NCI-H748 treated with DMSO at 0.1 percent for 48 hours (cell line): ENCODE measurements at regions not wholly inside any gene's neighbourhood (a gene's known extent, or its start where the extent isn't known, plus 50 kb on each side); places are given as distances from the start of the nearest gene placed in this dataset.
"Not testable (repeated sequence)": the region's sequence is repeated elsewhere in the genome, so short reads cannot be mapped to it uniquely, and the experiment has no call there.

Experiments
- DNase-seq: peaks from one replicate; lab custom pipeline; 2025; lab: John Stamatoyannopoulos, UW

GRCh38 chr5:13346401-13346800 lies 598.1 kb downstream of the DNAH5 start:
- no peak for DNase-seq

GRCh38 chr5:13339093-13339492 lies 605.4 kb downstream of the DNAH5 start:
- DNase-seq = no peak

GRCh38 chr5:13335026-13335425 lies 609.5 kb downstream of the DNAH5 start:
- not testable (repeated sequence) for DNase-seq

- no peak for DNase-seq
These were observed 612.9 kb downstream of the DNAH5 start for GRCh38 chr5:13331585-13331984.

GRCh38 chr5:13328316-13328715 lies 616.2 kb downstream of the DNAH5 start:
- no peak for DNase-seq

- no peak for DNase-seq
These were observed 618.7 kb downstream of the DNAH5 start for GRCh38 chr5:13325765-13326164.

- no peak for DNase-seq
These were observed 621.7 kb downstream of the DNAH5 start for GRCh38 chr5:13322769-13323168.

GRCh38 chr5:13317654-13318053 lies 626.8 kb downstream of the DNAH5 start:
- no peak for DNase-seq

GRCh38 chr5:13316176-13316575 lies 628.3 kb downstream of the DNAH5 start:
- no peak for DNase-seq

GRCh38 chr5:13307480-13307879 lies 637.0 kb downstream of the DNAH5 start:
- DNase-seq = no peak

- no peak for DNase-seq
These were observed 641.0 kb downstream of the DNAH5 start for GRCh38 chr5:13303445-13303844.

GRCh38 chr5:13278811-13279210 lies 665.7 kb downstream of the DNAH5 start:
- no peak for DNase-seq

GRCh38 chr5:13278148-13278547 lies 666.3 kb downstream of the DNAH5 start:
- no peak for DNase-seq

GRCh38 chr5:13276156-13276555 lies 668.3 kb downstream of the DNAH5 start:
- DNase-seq = no peak

- no peak for DNase-seq
These were observed 680.8 kb downstream of the DNAH5 start for GRCh38 chr5:13263701-13264100.

GRCh38 chr5:13253111-13253510 lies 691.4 kb downstream of the DNAH5 start:
- no peak for DNase-seq

GRCh38 chr5:13252699-13253098 lies 691.8 kb downstream of the DNAH5 start:
- no peak for DNase-seq

- no peak for DNase-seq
These were observed 692.7 kb downstream of the DNAH5 start for GRCh38 chr5:13251623-13252376.

- DNase-seq = no peak
These were observed 693.8 kb downstream of the DNAH5 start for GRCh38 chr5:13250464-13251291.

GRCh38 chr5:13249854-13250253 lies 694.6 kb downstream of the DNAH5 start:
- no peak for DNase-seq

GRCh38 chr5:13248253-13248652 lies 696.2 kb downstream of the DNAH5 start:
- DNase-seq = no peak

- no peak for DNase-seq
These were observed 698.4 kb downstream of the DNAH5 start for GRCh38 chr5:13246053-13246452.

GRCh38 chr5:13244151-13244550 lies 700.3 kb downstream of the DNAH5 start:
- no peak for DNase-seq
